ENCODE measurements at regions not wholly inside any gene's neighbourhood (a gene's known extent, or its start where the extent isn't known, plus 50 kb on each side); places are given as distances from the start of the nearest gene placed in this dataset.

DNA sequence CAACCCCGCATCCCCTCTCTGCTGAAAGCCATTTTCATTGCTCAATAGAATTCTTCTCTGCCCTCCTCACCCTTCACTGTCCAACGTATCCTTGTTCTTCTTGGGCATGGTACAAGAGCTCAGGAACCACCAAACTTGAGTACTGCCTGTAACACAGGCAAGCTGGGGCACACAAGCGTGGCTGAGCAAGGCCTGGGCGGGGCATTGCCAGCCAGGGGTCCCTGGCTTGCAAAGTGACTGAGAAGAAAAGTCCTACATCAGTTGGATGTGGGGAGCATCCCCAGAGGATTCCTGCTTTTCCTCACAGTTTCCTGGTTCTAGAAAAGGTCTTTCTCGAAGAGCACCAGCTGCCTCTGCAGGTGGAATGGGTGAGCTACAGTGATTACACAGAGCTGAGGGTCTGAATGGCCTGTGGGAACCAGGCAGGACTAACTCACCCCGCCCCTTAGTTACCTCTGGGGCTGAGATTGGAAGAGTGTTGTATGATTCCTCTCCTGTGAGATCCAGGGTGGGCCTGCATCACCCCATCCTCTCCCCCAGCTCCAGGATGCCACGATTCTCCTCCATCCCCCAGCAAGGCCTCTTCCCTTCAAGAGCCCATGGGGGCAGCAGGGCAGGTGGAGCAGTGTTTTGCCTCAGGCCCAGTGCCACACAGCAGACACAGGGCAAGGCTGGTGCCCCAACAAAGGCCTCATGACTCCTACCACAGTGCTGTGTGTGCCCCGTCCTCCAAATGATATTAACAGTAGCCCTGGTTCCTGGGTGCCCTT is 121.9 kb downstream of the MATN1 start:
- no peaks in the 10 kb centered on the region for H3K79me2 ChIP-seq (replicated peaks; ENCODE audit: insufficient read depth, low read length)
- H3K9me3 ChIP-seq (ENCODE audit: low read length) = no peaks in the 10 kb centered on the region
- no peaks in the 10 kb centered on the region for H3K9me2 ChIP-seq (ENCODE audit: insufficient read depth, low read length)
- H3K27me3 ChIP-seq (ENCODE audit: insufficient read depth, low read depth, low read length) = no peaks in the 10 kb centered on the region
- H2AFZ ChIP-seq (ENCODE audit: low read depth, low read length) = no peak overlapping the region
- no peak overlapping the region for H3K4me2 ChIP-seq (ENCODE audit: low read length)
- no peak overlapping the region for H3K27ac ChIP-seq (ENCODE audit: low read length)
- no peak overlapping the region for H3K4me3 ChIP-seq (ENCODE audit: low read length)
- no peak overlapping the region for H3K9ac ChIP-seq (ENCODE audit: low read length)
- no peaks in the 10 kb centered on the region for H4K20me1 ChIP-seq (ENCODE audit: insufficient read depth)
- H3F3A ChIP-seq (ENCODE audit: insufficient read depth, low read length, poor library complexity, severe bottlenecking) = no peaks in the 10 kb centered on the region
- no peaks in the 10 kb centered on the region for H3K36me3 ChIP-seq (ENCODE audit: insufficient read depth, low read length)
- TF ChIP-seq EP300 (conservative IDR thresholded peaks at IDR 0.05; ENCODE audit: poor library complexity, severe bottlenecking) (no peak), TAF1 (IDR thresholded peaks at IDR 0.05; ENCODE audit: low read depth) (no peak), EZH2 (IDR thresholded peaks at IDR 0.05; ENCODE audit: borderline replicate concordance, insufficient read depth, low read length, poor library complexity, severe bottlenecking) (no peak), SMC3 (conservative IDR thresholded peaks at IDR 0.05; ENCODE audit: poor library complexity) (no peak), REST (IDR thresholded peaks at IDR 0.05; ENCODE audit: borderline replicate concordance) (no peak), MXI1 (conservative IDR thresholded peaks at IDR 0.05; ENCODE audit: poor library complexity, severe bottlenecking) (no peak), POLR2AphosphoS5 (IDR thresholded peaks at IDR 0.05) (no peak), RAD21 (conservative IDR thresholded peaks at IDR 0.05) (no peak)
- TF ChIP-seq, protein P1, sequence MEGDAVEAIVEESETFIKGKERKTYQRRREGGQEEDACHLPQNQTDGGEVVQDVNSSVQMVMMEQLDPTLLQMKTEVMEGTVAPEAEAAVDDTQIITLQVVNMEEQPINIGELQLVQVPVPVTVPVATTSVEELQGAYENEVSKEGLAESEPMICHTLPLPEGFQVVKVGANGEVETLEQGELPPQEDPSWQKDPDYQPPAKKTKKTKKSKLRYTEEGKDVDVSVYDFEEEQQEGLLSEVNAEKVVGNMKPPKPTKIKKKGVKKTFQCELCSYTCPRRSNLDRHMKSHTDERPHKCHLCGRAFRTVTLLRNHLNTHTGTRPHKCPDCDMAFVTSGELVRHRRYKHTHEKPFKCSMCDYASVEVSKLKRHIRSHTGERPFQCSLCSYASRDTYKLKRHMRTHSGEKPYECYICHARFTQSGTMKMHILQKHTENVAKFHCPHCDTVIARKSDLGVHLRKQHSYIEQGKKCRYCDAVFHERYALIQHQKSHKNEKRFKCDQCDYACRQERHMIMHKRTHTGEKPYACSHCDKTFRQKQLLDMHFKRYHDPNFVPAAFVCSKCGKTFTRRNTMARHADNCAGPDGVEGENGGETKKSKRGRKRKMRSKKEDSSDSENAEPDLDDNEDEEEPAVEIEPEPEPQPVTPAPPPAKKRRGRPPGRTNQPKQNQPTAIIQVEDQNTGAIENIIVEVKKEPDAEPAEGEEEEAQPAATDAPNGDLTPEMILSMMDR (IDR thresholded peaks at IDR 0.05; ENCODE audit: poor library complexity, severe bottlenecking) = no peak

GRCh38 chr1:30600706-30601105 is 122.7 kb downstream of the MATN1 start:
- H3K4me3 ChIP-seq (ENCODE audit: low read length) = no peak overlapping the region
- H3K9ac ChIP-seq (ENCODE audit: low read length) = no peak overlapping the region
- H3F3A ChIP-seq (ENCODE audit: insufficient read depth, low read length, poor library complexity, severe bottlenecking) = no peaks in the 10 kb centered on the region
- H3K36me3 ChIP-seq (ENCODE audit: insufficient read depth, low read length) = no peaks in the 10 kb centered on the region
- H3K27ac ChIP-seq (ENCODE audit: low read length) = no peak overlapping the region
- H3K27me3 ChIP-seq (ENCODE audit: insufficient read depth, low read depth, low read length) = no peaks in the 10 kb centered on the region
- no peak overlapping the region for H2AFZ ChIP-seq (ENCODE audit: low read depth, low read length)
- no peaks in the 10 kb centered on the region for H3K9me2 ChIP-seq (ENCODE audit: insufficient read depth, low read length)
- no peaks in the 10 kb centered on the region for H3K79me2 ChIP-seq (replicated peaks; ENCODE audit: insufficient read depth, low read length)
- H3K4me2 ChIP-seq (ENCODE audit: low read length) = no peak overlapping the region
- no peaks in the 10 kb centered on the region for H3K9me3 ChIP-seq (ENCODE audit: low read length)
- TF ChIP-seq, protein P1 (IDR thresholded peaks at IDR 0.05; ENCODE audit: poor library complexity, severe bottlenecking) = no peak
- no peak for TF ChIP-seq TAF1 (IDR thresholded peaks at IDR 0.05; ENCODE audit: low read depth)
- TF ChIP-seq EZH2 (IDR thresholded peaks at IDR 0.05; ENCODE audit: borderline replicate concordance, insufficient read depth, low read length, poor library complexity, severe bottlenecking) = no peak
- no peak for TF ChIP-seq POLR2AphosphoS5 (IDR thresholded peaks at IDR 0.05)
- no peak for TF ChIP-seq REST (IDR thresholded peaks at IDR 0.05; ENCODE audit: borderline replicate concordance)
- no peak for TF ChIP-seq MXI1 (conservative IDR thresholded peaks at IDR 0.05; ENCODE audit: poor library complexity, severe bottlenecking)
- TF ChIP-seq RAD21 (conservative IDR thresholded peaks at IDR 0.05) = no peak
- no peak for TF ChIP-seq EP300 (conservative IDR thresholded peaks at IDR 0.05; ENCODE audit: poor library complexity, severe bottlenecking)
- TF ChIP-seq SMC3 (conservative IDR thresholded peaks at IDR 0.05; ENCODE audit: poor library complexity) = no peak
- H4K20me1 ChIP-seq (ENCODE audit: insufficient read depth) = no peaks in the 10 kb centered on the region

All from neural cell (in vitro differentiated cells).